ENCODE measurements at regions not wholly inside any gene's neighbourhood (a gene's known extent, or its start where the extent isn't known, plus 50 kb on each side); places are given as distances from the start of the nearest gene placed in this dataset.

DNA sequence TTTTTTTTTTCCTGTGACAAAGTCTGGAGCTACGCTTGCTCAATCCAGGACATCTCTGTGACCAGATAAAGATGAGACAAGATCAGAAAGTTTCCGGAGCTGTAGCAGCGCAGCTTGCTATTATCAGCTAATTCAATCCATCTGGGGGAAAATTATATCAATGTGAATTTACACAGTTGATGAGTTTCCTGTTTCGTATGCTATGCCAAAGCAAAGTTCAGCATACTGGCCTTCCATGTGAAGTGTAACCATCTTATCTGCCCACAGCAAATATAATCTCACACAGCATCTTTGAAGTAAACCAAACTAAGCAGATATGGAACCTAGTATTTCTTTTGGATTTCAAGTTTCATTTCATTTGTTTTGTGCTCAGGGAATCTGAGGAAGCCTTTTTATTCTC lies 1767.7 kb downstream of the EFNA5 start:
- TF ChIP-seq POLR2A (IDR thresholded peaks at IDR 0.05; ENCODE audit: low read depth, low read length) (no peak), EZH2 (IDR thresholded peaks at IDR 0.05; ENCODE audit: borderline replicate concordance, low read depth, low read length, severe bottlenecking) (no peak), GATA2 (IDR thresholded peaks at IDR 0.05; ENCODE audit: insufficient read depth, insufficient read length, low read depth, low read length) (no peak)
- TF ChIP-seq, protein P1, sequence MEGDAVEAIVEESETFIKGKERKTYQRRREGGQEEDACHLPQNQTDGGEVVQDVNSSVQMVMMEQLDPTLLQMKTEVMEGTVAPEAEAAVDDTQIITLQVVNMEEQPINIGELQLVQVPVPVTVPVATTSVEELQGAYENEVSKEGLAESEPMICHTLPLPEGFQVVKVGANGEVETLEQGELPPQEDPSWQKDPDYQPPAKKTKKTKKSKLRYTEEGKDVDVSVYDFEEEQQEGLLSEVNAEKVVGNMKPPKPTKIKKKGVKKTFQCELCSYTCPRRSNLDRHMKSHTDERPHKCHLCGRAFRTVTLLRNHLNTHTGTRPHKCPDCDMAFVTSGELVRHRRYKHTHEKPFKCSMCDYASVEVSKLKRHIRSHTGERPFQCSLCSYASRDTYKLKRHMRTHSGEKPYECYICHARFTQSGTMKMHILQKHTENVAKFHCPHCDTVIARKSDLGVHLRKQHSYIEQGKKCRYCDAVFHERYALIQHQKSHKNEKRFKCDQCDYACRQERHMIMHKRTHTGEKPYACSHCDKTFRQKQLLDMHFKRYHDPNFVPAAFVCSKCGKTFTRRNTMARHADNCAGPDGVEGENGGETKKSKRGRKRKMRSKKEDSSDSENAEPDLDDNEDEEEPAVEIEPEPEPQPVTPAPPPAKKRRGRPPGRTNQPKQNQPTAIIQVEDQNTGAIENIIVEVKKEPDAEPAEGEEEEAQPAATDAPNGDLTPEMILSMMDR (IDR thresholded peaks at IDR 0.05; ENCODE audit: extremely low read depth in 1 of 2, insufficient read depth in 1 of 2, low read depth in 1 of 2, low read length in 2 of 2), result no peak

Measured in endothelial cell of umbilical vein (primary cell).